Brain microvascular endothelial cell (primary cell): ENCODE measurements at regions not wholly inside any gene's neighbourhood (a gene's known extent, or its start where the extent isn't known, plus 50 kb on each side); places are given as distances from the start of the nearest gene placed in this dataset.

Experiments used
- DNase-seq: peaks from one replicate; pipeline ENCODE4 v3.0.0-alpha.2; 2020
- H3K27ac ChIP-seq: fragments of 250-450 bp; sonication (Bioruptor Pico); 2 replicates; pipeline ENCODE4 v1.5.1; 2020; ENCODE audit warnings: mild to moderate bottlenecking, moderate library complexity
- H3K27me3 ChIP-seq: fragments of 250-450 bp; sonication (Bioruptor Pico); replicated peaks from 2 replicates; pipeline ENCODE4 v1.5.1; 2020; ENCODE audit warnings: mild to moderate bottlenecking
- H3K36me3 ChIP-seq: fragments of 250-450 bp; sonication (Bioruptor Pico); replicated peaks from 2 replicates; pipeline ENCODE4 v1.5.1; 2020; ENCODE audit warnings: mild to moderate bottlenecking
- H3K4me3 ChIP-seq: 2 replicates; pipeline ENCODE4 v1.5.1; 2011; ENCODE audit warnings: low read depth, mild to moderate bottlenecking, control low read depth, low read length, moderate library complexity
- CTCF ChIP-seq: IDR thresholded peaks from 2 replicates; pipeline ENCODE4 v1.5.1; 2011; ENCODE audit warnings: low read depth, mild to moderate bottlenecking, moderate library complexity, low read length, control low read depth, inconsistent platforms; ENCODE audit errors: missing control alignments
- in situ Hi-C: cut with HindIII; loops from 2 replicates; pipeline ENCODE4 v1.10.0; 2017; ENCODE audit warnings: low sequenced_read_pairs, low pct_ligation_motif_present

GRCh38 chr3:22615790-22616189 lies 587.3 kb upstream of the UBE2E2 start:
- Histone ChIP-seq H3K36me3 (no peaks in the 10 kb centered on the region), H3K4me3 (no peak overlapping the region), H3K27ac (no peak overlapping the region), H3K27me3 (no peaks in the 10 kb centered on the region)
- no peak for TF ChIP-seq CTCF
- DNase-seq = no peak
- in situ Hi-C loops = no loop called here

GRCh38 chr3:22617372-22617771 lies 585.8 kb upstream of the UBE2E2 start:
- H3K27ac ChIP-seq = no peak overlapping the region
- H3K4me3 ChIP-seq = no peak overlapping the region
- no peaks in the 10 kb centered on the region for H3K36me3 ChIP-seq
- in situ Hi-C loops = no loop called here
- no peak for DNase-seq
- no peaks in the 10 kb centered on the region for H3K27me3 ChIP-seq
- TF ChIP-seq CTCF = no peak

GRCh38 chr3:22620498-22620897 lies 582.6 kb upstream of the UBE2E2 start:
- DNase-seq = no peak
- no peak overlapping the region for H3K4me3 ChIP-seq
- no peaks in the 10 kb centered on the region for H3K27me3 ChIP-seq
- no peak for TF ChIP-seq CTCF
- in situ Hi-C loops = no loop called here
- H3K36me3 ChIP-seq = no peaks in the 10 kb centered on the region
- H3K27ac ChIP-seq = no peak overlapping the region

- no peaks in the 10 kb centered on the region for H3K27me3 ChIP-seq
- no peak overlapping the region for H3K4me3 ChIP-seq
- DNase-seq = no peak
- in situ Hi-C loops = no loop called here
- no peak for TF ChIP-seq CTCF
- no peak overlapping the region for H3K27ac ChIP-seq
- no peaks in the 10 kb centered on the region for H3K36me3 ChIP-seq
Observed at GRCh38 chr3:22621205-22621809, 581.8 kb upstream of the UBE2E2 start.

GRCh38 chr3:22627993-22628499 lies 575.1 kb upstream of the UBE2E2 start:
- TF ChIP-seq CTCF = no peak
- in situ Hi-C loops = no loop called here
- no peak for DNase-seq
- Histone ChIP-seq H3K36me3 (no peaks in the 10 kb centered on the region), H3K27ac (no peak overlapping the region), H3K4me3 (no peak overlapping the region), H3K27me3 (no peaks in the 10 kb centered on the region)

- Histone ChIP-seq H3K27me3 (no peaks in the 10 kb centered on the region), H3K4me3 (no peak overlapping the region), H3K36me3 (no peaks in the 10 kb centered on the region), H3K27ac (no peak overlapping the region)
- no peak for DNase-seq
- TF ChIP-seq CTCF = no peak
- in situ Hi-C loops = no loop called here
Observed at GRCh38 chr3:22632536-22632935, 570.6 kb upstream of the UBE2E2 start.
